ENCODE measurements at regions not wholly inside any gene's neighbourhood (a gene's known extent, or its start where the extent isn't known, plus 50 kb on each side); places are given as distances from the start of the nearest gene placed in this dataset.
A peak's percentile ranks its signal among the peaks of the same experiment; 100 is the strongest.

DNA sequence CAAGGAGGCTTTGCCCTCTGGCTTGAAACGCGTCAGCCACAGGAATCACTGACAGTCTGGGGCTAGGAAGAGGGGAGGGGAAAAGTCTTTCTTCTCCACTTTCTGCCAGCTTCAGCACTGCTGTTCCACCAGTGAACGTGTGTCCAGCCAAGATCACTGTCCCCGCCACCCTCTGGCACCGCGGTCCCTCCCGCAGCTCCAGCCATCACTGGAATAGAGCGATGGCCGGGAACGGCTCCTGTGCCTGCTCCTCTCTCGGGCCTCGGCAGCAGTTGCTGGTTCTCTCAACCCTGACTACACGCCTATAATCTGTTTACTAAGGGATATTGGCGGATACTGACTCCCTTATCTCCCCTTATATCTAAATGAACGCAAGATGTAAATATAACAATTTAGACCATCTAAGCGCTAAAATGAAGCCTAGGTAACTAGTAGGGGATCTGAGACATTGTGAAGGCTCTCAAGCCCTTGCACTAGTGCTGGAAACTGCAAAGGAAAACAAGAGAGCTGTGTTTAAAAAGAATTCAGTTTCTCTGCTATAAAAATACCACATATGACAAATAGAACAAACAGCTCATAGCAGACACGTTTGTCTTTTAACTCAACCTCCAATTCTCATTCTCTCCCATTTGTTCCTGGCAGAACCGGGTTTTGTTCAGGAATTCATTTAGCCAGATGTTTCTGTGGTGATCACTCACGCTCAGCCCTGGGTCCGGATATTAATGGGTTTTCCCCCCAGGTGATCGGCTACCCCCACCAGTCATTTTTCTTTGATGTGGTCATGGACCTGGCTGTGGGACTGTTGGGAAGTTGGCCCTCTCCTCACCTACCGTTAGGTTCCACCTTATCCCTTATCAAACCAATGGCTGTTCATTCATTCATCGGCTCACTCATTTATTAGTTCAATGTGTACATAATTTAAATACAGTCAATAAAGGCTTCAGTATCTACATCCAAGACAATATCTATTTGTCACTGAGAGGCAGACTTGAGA lies 149.8 kb downstream of the MED10 start:
- DNase-seq = no peak

- no peak for DNase-seq
These were observed 153.2 kb downstream of the MED10 start for GRCh38 chr5:6225121-6225607.

DNA sequence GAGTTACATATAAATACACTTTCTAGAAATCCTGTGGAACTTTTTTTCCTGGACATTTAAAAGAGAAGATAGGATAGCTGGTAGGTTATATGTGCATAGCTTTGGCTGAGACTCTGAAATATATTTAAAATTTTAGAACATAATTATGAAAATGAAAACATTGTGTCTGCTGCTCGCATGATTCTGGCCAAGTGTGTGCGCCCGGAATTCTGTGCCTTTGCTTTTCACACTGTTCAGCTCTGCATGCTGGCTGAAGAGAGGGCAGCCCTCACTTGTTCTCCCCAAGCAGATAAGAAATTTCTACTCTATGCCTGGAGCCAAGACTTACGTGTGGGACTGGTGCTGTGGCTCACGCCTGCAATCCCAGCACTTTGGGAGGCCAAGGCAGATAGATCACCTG lies 153.9 kb downstream of the MED10 start:
- DNase-seq = no peak

GRCh38 chr5:6222899-6223298 lies 155.4 kb downstream of the MED10 start:
- no peak for DNase-seq

GRCh38 chr5:6222121-6222520 lies 156.2 kb downstream of the MED10 start:
- DNase-seq = no peak

GRCh38 chr5:6221141-6221626 lies 157.2 kb downstream of the MED10 start:
- no peak for DNase-seq

- no peak for DNase-seq
These were observed 157.8 kb downstream of the MED10 start for GRCh38 chr5:6220346-6221088.

GRCh38 chr5:6218517-6218916 lies 159.8 kb downstream of the MED10 start:
- no peak for DNase-seq

GRCh38 chr5:6218116-6218515 lies 160.2 kb downstream of the MED10 start:
- DNase-seq = no peak

DNA sequence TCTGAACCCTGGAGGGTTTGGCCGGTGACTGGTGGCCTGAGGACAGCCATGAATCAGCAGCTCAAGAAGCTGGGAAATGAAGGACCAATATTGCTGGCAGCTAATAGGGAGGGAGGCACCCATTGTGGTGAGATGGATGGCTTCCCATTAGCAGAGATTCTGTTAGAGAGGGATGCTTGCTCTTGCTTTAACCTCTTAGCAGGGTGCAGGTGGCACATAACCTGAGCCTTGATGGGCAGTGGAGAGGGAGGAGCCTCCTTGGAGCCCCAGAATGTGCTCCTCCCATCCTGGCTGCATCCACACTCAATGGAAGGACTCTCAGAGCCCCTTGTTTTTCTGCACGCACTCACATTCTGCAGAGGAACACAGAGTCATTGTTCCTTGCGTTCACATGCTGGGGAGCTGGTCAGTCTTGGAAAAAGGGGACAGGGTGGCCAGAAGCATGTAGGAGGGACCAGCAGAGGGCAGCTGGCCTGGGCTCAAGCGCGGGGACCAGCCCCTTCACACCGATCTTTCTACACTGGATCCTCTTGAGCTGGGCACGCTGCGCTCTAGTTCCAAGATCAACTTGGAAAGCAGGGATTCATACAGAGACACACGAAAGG lies 161.8 kb downstream of the MED10 start:
- DNase-seq = no peak

- DNase-seq = no peak
These were observed 162.5 kb downstream of the MED10 start for GRCh38 chr5:6215891-6216290.

DNA sequence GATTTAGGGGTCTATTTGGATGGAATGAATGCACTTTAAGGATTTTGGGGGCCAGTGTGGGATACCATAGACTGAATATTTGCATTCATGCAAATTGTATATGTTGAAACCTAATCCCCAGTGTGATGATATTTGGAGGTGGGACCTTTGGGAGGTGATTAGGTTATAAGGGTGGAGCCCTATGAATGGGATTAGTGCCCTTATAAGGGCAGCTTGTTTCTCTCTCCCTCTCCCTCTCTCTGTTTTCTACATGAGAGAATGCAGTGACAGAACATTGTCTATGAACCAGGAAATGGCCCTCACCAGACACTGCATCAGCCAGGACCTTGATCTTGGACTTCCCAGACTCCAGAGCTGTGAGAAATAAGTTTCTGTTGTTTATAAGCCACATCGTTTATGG lies 166.1 kb downstream of the MED10 start:
- no peak for DNase-seq

- no peak for DNase-seq
These were observed 171.8 kb downstream of the MED10 start for GRCh38 chr5:6206501-6206900.

DNA sequence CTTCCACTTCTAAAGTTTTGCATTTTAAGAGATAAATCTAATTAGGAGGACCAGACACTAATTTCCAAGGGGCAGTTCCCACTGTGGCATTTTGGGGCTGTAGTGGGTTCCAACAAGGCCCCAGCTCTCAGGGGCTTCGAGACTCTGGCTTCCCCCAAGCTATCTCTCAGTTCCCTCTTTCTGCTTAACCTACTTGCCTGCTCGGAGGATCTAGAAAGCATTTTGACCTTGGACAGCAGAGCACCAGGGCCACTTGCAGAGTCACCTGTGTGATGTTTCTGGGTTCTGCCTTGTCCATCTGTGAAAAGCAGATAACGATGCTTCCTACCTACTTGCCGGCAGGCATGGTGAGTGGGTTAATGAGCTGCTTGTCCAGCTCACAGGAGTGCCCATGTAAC lies 175.4 kb downstream of the MED10 start:
- no peak for DNase-seq

- no peak for DNase-seq
These were observed 176.0 kb downstream of the MED10 start for GRCh38 chr5:6202149-6202967.

DNA sequence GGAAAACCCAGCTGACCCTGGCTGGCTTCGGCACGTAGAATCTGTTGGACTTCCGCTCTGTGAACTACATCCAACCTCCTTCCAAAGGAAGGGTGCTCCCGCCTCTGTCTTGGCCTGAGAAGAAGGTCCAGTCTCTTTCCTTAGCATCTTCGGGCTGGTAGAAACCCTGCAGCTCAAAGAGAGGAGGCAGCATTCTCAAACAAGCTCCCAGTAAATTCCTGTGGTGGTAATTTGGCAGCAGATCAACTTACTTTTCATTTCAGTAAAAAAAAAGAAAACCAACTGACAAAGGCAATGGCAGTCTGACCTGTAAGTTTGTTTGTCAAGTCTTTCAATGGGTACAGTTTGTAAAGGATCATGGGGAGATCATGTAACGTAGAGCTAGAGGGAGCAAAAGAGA lies 176.7 kb downstream of the MED10 start:
- DNase-seq = peak; percentile 39

DNA sequence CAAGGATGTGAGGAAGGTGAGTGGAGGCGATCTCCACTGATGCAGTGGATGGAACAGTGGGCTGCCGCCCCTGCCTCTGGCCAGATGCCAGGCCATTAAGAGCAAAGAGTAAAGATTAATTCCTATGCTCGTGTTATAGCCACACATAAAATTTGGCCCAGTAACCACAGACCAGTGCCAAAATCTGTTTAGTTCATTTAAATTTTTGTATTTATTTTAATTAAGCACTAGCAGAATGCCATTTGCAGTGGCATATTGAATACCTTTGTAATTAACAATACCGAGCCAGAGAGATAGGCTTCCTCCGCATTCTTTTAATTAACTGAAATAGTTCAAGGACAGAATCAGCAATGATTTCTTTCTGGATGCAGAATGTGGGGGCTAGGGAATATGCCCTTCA lies 179.8 kb downstream of the MED10 start:
- no peak for DNase-seq

GRCh38 chr5:6197427-6197826 lies 180.9 kb downstream of the MED10 start:
- DNase-seq = no peak

- DNase-seq = no peak
These were observed 182.5 kb downstream of the MED10 start for GRCh38 chr5:6195711-6196358.

GRCh38 chr5:6194906-6195612 lies 183.3 kb downstream of the MED10 start:
- no peak for DNase-seq

- DNase-seq = no peak
These were observed 184.0 kb downstream of the MED10 start for GRCh38 chr5:6194261-6194875.
